ENCODE measurements at regions not wholly inside any gene's neighbourhood (a gene's known extent, or its start where the extent isn't known, plus 50 kb on each side); places are given as distances from the start of the nearest gene placed in this dataset.

DNA sequence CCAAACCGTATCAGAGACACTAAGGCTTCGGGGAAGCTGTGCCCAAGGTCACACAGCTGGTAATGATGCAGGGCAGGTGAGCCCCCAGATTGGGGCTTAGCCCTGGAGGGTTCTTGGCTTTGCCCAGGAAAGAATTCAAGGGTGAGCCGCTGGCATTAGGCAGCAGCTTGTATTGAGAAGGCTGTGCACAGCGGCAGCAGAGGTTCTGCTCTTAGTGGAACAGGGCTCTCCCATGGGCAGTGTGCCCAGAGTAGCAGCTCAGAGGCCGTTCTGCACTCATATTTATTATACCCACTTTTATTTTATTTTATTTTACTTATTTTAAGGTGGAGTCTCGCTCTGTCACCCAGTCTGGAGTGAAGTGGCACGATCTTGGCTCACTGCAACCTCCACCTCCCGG, 85.8 kb upstream of the IER5L start:
- TF ChIP-seq CTCF (conservative IDR thresholded peaks at IDR 0.05 in 1 of 2, IDR thresholded peaks at IDR 0.05 in 1 of 2; ENCODE audit: extremely low read depth in 1 of 2, insufficient read depth in 1 of 2, low read depth in 1 of 2, low read length in 2 of 2) (no peak), EZH2 (IDR thresholded peaks at IDR 0.05; ENCODE audit: borderline replicate concordance, low read length) (no peak)

All from mammary epithelial cell (primary cell).